Trophoblast cell (in vitro differentiated cells and primary cell): ENCODE measurements at regions not wholly inside any gene's neighbourhood (a gene's known extent, or its start where the extent isn't known, plus 50 kb on each side); places are given as distances from the start of the nearest gene placed in this dataset.

Experiments used
- DNase-seq, 2 donors: peaks; one replicate each; pipeline ENCODE4 v3.0.0-alpha.2; 2016
- H2AFZ ChIP-seq: 2 replicates; pipeline ENCODE4 v1.6.1; 2013; ENCODE audit warnings: low read length, moderate library complexity, mild to moderate bottlenecking; ENCODE audit not compliant: insufficient read depth, poor library complexity
- H2AK5ac ChIP-seq: 2 replicates; pipeline ENCODE4 v1.6.1; 2013; ENCODE audit warnings: mild to moderate bottlenecking, low read length
- H2BK120ac ChIP-seq: 2 replicates; pipeline ENCODE4 v1.6.1; 2013; ENCODE audit warnings: low read length, mild to moderate bottlenecking, moderate library complexity; ENCODE audit not compliant: insufficient read depth, poor library complexity
- H2BK12ac ChIP-seq: 2 replicates; pipeline ENCODE4 v1.6.1; 2013; ENCODE audit warnings: mild to moderate bottlenecking, low read length, moderate library complexity
- H2BK5ac ChIP-seq: 2 replicates; pipeline ENCODE4 v1.6.1; 2013; ENCODE audit warnings: low read length, low read depth, moderate library complexity, mild to moderate bottlenecking; ENCODE audit not compliant: poor library complexity
- H3K14ac ChIP-seq: 2 replicates; pipeline ENCODE4 v1.6.1; 2013; ENCODE audit warnings: mild to moderate bottlenecking, low read length
- H3K18ac ChIP-seq: 2 replicates; pipeline ENCODE4 v1.6.1; 2013; ENCODE audit warnings: mild to moderate bottlenecking, low read length
- H3K23ac ChIP-seq: 2 replicates; pipeline ENCODE4 v1.6.1; 2013; ENCODE audit warnings: low read length
- H3K27ac ChIP-seq: 2 replicates; pipeline ENCODE4 v1.5.1; 2013; ENCODE audit warnings: low read depth, mild to moderate bottlenecking, inconsistent platforms, low read length, moderate library complexity
- H3K27me3 ChIP-seq: 2 replicates; pipeline ENCODE4 v1.6.1; 2013; ENCODE audit warnings: inconsistent platforms, mild to moderate bottlenecking, low read length, moderate library complexity; ENCODE audit not compliant: insufficient read depth
- H3K36me3 ChIP-seq, 2 experiments: 1 replicate in 1 of 2; 2 replicates in 1 of 2; pipeline ENCODE4 v1.6.1; 2013; ENCODE audit warnings: low read length in 2 of 2, mild to moderate bottlenecking in 2 of 2, moderate library complexity in 1 of 2; ENCODE audit not compliant: insufficient read depth in 2 of 2, control insufficient read depth in 1 of 2
- H3K4ac ChIP-seq: 2 replicates; pipeline ENCODE4 v1.6.1; 2013; ENCODE audit warnings: low read depth, mild to moderate bottlenecking, low read length, moderate library complexity
- H3K4me1 ChIP-seq, 2 experiments: 1 replicate in 1 of 2; 2 replicates in 1 of 2; pipeline ENCODE4 v1.6.1; 2013; ENCODE audit warnings: low read length in 2 of 2, mild to moderate bottlenecking in 2 of 2, moderate library complexity in 1 of 2; ENCODE audit not compliant: insufficient read depth in 2 of 2, control insufficient read depth in 1 of 2
- H3K4me2 ChIP-seq: 2 replicates; pipeline ENCODE4 v1.6.1; 2013; ENCODE audit warnings: inconsistent platforms, mild to moderate bottlenecking, low read length, moderate library complexity
- H3K4me3 ChIP-seq: 2 replicates; pipeline ENCODE4 v1.5.1; 2013; ENCODE audit warnings: mild to moderate bottlenecking, low read depth, low read length, inconsistent platforms
- H3K79me1 ChIP-seq: one replicate; pipeline ENCODE4 v1.6.1; 2013; ENCODE audit warnings: low read length
- H3K79me2 ChIP-seq: 2 replicates; pipeline ENCODE4 v1.6.1; 2013; ENCODE audit warnings: low read length, mild to moderate bottlenecking; ENCODE audit not compliant: control insufficient read depth, insufficient read depth, poor library complexity
- H3K9ac ChIP-seq: 2 replicates; pipeline ENCODE4 v1.6.1; 2013; ENCODE audit warnings: mild to moderate bottlenecking, low read length
- H3K9me3 ChIP-seq: 2 replicates; pipeline ENCODE4 v1.6.1; 2013; ENCODE audit warnings: low read depth, mild to moderate bottlenecking, control low read depth, inconsistent platforms, low read length; ENCODE audit not compliant: insufficient read depth
- H4K12ac ChIP-seq: 2 replicates; pipeline ENCODE4 v1.6.1; 2013; ENCODE audit warnings: low read depth, mild to moderate bottlenecking, low read length, moderate library complexity
- H4K8ac ChIP-seq: 2 replicates; pipeline ENCODE4 v1.6.1; 2013; ENCODE audit warnings: low read depth, mild to moderate bottlenecking, low read length, moderate library complexity
- H4K91ac ChIP-seq: one replicate; pipeline ENCODE4 v1.6.1; 2013; ENCODE audit warnings: low read depth, mild to moderate bottlenecking, low read length, moderate library complexity
- WGBS: extraction: QIAGEN DNeasy Blood & Tissue Kit; methylation state at CpG from one replicate; pipeline ENCODE4 v1.1.7; 2013; ENCODE audit warnings: missing lambda C conversion rate; ENCODE audit not compliant: insufficient read length, insufficient coverage; ENCODE audit errors: extremely low coverage; 5-methylcytosine and 5-hydroxymethylcytosine counted together

DNA sequence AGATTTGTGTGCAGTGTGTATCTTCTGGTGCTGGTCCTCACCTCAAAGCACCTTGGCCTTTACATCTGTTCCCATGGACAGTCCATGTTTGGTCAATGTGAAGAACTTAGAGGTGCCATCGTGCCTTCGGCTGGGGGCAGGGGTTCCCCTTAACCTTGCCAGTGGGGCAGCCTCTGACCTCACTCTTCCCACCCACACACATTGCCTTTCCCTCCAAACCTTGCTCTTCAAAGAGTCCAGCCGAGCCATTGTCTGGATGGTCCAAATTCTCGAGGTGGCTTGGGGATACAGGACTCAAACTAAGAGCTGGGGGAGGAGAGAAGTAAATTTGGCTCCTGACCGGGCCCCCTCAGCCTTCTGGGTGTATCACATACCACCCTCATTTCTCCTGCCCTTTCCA, 76.2 kb upstream of the HABP2 start:
- DNase-seq, result no peak

GRCh38 chr10:113477451-113477850, 75.4 kb upstream of the HABP2 start:
- H3K4me2 ChIP-seq, result no peak overlapping the region
- no peak overlapping the region for H3K18ac ChIP-seq
- no peak overlapping the region for H2BK5ac ChIP-seq
- peaks cover 4% of the 10 kb centered on the region for H3K79me1 ChIP-seq
- H2AFZ ChIP-seq, result no peak overlapping the region
- H4K91ac ChIP-seq, result no peak overlapping the region
- H3K79me2 ChIP-seq, result no peaks in the 10 kb centered on the region
- DNase-seq, result no peak
- no peak overlapping the region for H2BK120ac ChIP-seq
- no peaks in the 10 kb centered on the region for H3K27me3 ChIP-seq
- H4K12ac ChIP-seq, result no peak overlapping the region
- no CpG with 5 or more reads among the region's 3 CpGs for WGBS
- H3K4me1 ChIP-seq, result peaks cover 5 to 11% of the 10 kb centered on the region in 2 experiments
- no peak overlapping the region for H2BK12ac ChIP-seq
- no peak overlapping the region for H3K23ac ChIP-seq
- peaks cover 0 to 1% of the 10 kb centered on the region in 2 experiments for H3K36me3 ChIP-seq
- no peak overlapping the region for H3K9ac ChIP-seq
- H3K14ac ChIP-seq, result no peak overlapping the region
- no peak overlapping the region for H4K8ac ChIP-seq
- H3K27ac ChIP-seq, result no peak overlapping the region
- no peak overlapping the region for H3K4me3 ChIP-seq
- no peak overlapping the region for H3K4ac ChIP-seq
- H3K9me3 ChIP-seq, result peaks cover 11% of the 10 kb centered on the region
- no peak overlapping the region for H2AK5ac ChIP-seq

More for the DNA sequence above, 76.2 kb upstream of the HABP2 start:
- no peak overlapping the region for H3K4me2 ChIP-seq
- H3K18ac ChIP-seq, result no peak overlapping the region
- no peak overlapping the region for H4K12ac ChIP-seq
- peaks cover 0 to 1% of the 10 kb centered on the region in 2 experiments for H3K36me3 ChIP-seq
- H4K8ac ChIP-seq, result no peak overlapping the region
- H3K4ac ChIP-seq, result no peak overlapping the region
- WGBS, result no CpG with 5 or more reads among the region's 5 CpGs
- H3K14ac ChIP-seq, result no peak overlapping the region
- H2BK5ac ChIP-seq, result no peak overlapping the region
- no peak overlapping the region for H2AFZ ChIP-seq
- H3K23ac ChIP-seq, result no peak overlapping the region
- no peak overlapping the region for H3K9ac ChIP-seq
- peaks cover 5 to 11% of the 10 kb centered on the region in 2 experiments for H3K4me1 ChIP-seq
- peaks cover 11% of the 10 kb centered on the region for H3K9me3 ChIP-seq
- H4K91ac ChIP-seq, result no peak overlapping the region
- H2AK5ac ChIP-seq, result no peak overlapping the region
- no peaks in the 10 kb centered on the region for H3K27me3 ChIP-seq
- H2BK120ac ChIP-seq, result no peak overlapping the region
- no peaks in the 10 kb centered on the region for H3K79me2 ChIP-seq
- no peak overlapping the region for H3K27ac ChIP-seq
- no peak overlapping the region for H3K4me3 ChIP-seq
- peaks cover 4% of the 10 kb centered on the region for H3K79me1 ChIP-seq
- H2BK12ac ChIP-seq, result no peak overlapping the region

DNA sequence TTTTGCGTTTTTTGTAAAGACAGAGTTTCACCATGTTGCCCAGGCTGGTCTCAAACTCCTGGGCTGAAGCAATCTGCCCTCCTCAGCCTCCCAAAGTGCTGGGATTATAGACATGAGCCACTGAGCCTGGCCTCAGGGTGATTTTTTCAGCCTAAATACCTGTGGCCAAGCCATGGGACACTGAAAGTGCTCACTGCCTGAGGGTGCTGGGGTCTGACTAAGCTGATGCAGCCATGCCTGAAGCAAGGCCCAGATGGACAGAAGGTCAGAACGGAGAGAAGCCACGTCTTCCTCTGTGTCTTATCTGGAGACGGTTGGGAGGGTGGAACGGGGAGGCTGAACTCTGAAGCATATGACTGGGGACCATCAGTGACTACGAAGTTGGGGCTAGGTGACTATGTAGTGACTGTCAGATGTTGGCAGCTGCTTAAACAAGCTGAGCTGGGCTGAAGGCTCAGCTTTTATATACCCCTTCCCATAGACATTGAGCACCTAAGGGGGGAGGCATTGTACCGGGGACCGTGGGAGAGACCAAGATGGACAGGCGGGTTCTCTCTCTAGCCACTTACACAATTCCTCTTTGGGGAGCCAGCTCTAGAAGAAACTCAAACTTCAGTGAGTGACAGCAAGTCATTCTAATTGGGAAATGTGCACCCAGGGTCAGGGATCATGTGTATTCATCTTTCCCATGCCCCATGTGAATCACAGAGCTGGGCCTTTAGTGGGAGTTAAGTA, 73.3 kb upstream of the HABP2 start:
- Histone ChIP-seq H2AK5ac (no peak overlapping the region), H3K4me2 (no peak overlapping the region), H2BK12ac (no peak overlapping the region), H3K23ac (no peak overlapping the region), H3K4me1 (peaks cover 5 to 10% of the 10 kb centered on the region in 2 experiments), H2AFZ (no peak overlapping the region), H3K27me3 (no peaks in the 10 kb centered on the region), H3K4me3 (no peak overlapping the region), H4K8ac (no peak overlapping the region), H3K9me3 (peaks cover 11% of the 10 kb centered on the region), H3K79me1 (peaks cover 2% of the 10 kb centered on the region), H3K27ac (no peak overlapping the region), H3K4ac (no peak overlapping the region), H3K36me3 (peaks cover 0 to 1% of the 10 kb centered on the region in 2 experiments), H4K91ac (no peak overlapping the region), H3K79me2 (no peaks in the 10 kb centered on the region), H3K9ac (no peak overlapping the region), H2BK120ac (no peak overlapping the region), H3K18ac (no peak overlapping the region), H4K12ac (no peak overlapping the region), H2BK5ac (no peak overlapping the region), H3K14ac (no peak overlapping the region)
- WGBS, result no CpG with 5 or more reads among the region's 9 CpGs
- peak; percentile 98 to 99 for DNase-seq

DNA sequence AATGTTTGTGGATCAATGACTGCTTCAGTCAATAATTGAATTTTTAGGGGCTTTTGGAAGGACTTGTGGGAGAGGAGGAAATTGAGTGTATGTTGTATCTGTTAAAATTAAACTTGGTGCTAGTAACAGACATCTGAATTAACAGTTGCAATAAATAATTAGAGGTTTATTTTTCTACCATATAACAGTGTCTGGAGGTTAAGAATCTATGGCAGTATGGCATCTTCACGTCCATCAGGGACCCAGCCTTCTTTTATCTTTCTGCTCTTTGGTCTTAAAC, 72.8 kb upstream of the HABP2 start:
- Histone ChIP-seq H3K4me1 (peaks cover 3 to 5% of the 10 kb centered on the region in 2 experiments), H4K12ac (no peak overlapping the region), H2BK12ac (no peak overlapping the region), H3K23ac (no peak overlapping the region), H3K14ac (no peak overlapping the region), H2AFZ (no peak overlapping the region), H3K36me3 (peaks cover 0 to 1% of the 10 kb centered on the region in 2 experiments), H3K27me3 (no peaks in the 10 kb centered on the region), H3K79me2 (no peaks in the 10 kb centered on the region), H3K79me1 (peaks cover under 1% of the 10 kb centered on the region), H2BK120ac (no peak overlapping the region), H2BK5ac (no peak overlapping the region), H3K9me3 (peaks cover 11% of the 10 kb centered on the region), H4K91ac (no peak overlapping the region), H3K4me2 (no peak overlapping the region), H4K8ac (no peak overlapping the region), H3K27ac (no peak overlapping the region), H3K4ac (no peak overlapping the region), H3K9ac (no peak overlapping the region), H2AK5ac (no peak overlapping the region), H3K18ac (no peak overlapping the region), H3K4me3 (no peak overlapping the region)
- no peak for DNase-seq
- no CpG with 5 or more reads among the region's 1 CpG for WGBS
